ENCODE measurements at regions not wholly inside any gene's neighbourhood (a gene's known extent, or its start where the extent isn't known, plus 50 kb on each side); places are given as distances from the start of the nearest gene placed in this dataset.

- no peak for TF ChIP-seq CTCF (IDR thresholded peaks at IDR 0.05)
- Histone ChIP-seq H3K27ac (peak overlapping the region in 1 of 2 donors; percentile 14), H3K9me3 (no peaks in the 10 kb centered on the region), H3K36me3 (no peaks in the 10 kb centered on the region), H3K27me3 (no peaks in the 10 kb centered on the region), H3K4me1 (peaks cover 34 to 75% of the 10 kb centered on the region in 2 donors), H3K4me3 (no peak overlapping the region)
- intact Hi-C loops (cut with DNase I), result no loop called here
- DNase-seq, result no peak
- no peak for ATAC-seq
These were observed 402.6 kb upstream of the TBL1XR1 start for GRCh38 chr3:177599837-177600236.

- Histone ChIP-seq H3K9me3 (no peaks in the 10 kb centered on the region), H3K36me3 (no peaks in the 10 kb centered on the region), H3K27ac (no peak overlapping the region), H3K4me1 (peaks cover 32 to 75% of the 10 kb centered on the region in 2 donors), H3K4me3 (no peak overlapping the region), H3K27me3 (no peaks in the 10 kb centered on the region)
- DNase-seq, result no peak
- ATAC-seq, result no peak
- TF ChIP-seq CTCF (IDR thresholded peaks at IDR 0.05), result no peak
- intact Hi-C loops (cut with DNase I), result no loop called here
These were observed 403.1 kb upstream of the TBL1XR1 start for GRCh38 chr3:177600411-177600810.

- no peak overlapping the region for H3K4me3 ChIP-seq
- intact Hi-C loops (cut with DNase I), result no loop called here
- peaks cover 32 to 72% of the 10 kb centered on the region in 2 donors for H3K4me1 ChIP-seq
- H3K36me3 ChIP-seq, result no peaks in the 10 kb centered on the region
- no peaks in the 10 kb centered on the region for H3K9me3 ChIP-seq
- H3K27ac ChIP-seq, result no peak overlapping the region
- no peak for TF ChIP-seq CTCF (IDR thresholded peaks at IDR 0.05)
- DNase-seq (no peak), ATAC-seq (no peak)
- H3K27me3 ChIP-seq, result no peaks in the 10 kb centered on the region
These were observed 403.9 kb upstream of the TBL1XR1 start for GRCh38 chr3:177601152-177601551.

- H3K36me3 ChIP-seq, result no peaks in the 10 kb centered on the region
- no peaks in the 10 kb centered on the region for H3K9me3 ChIP-seq
- intact Hi-C loops (cut with DNase I), result no loop called here
- no peak overlapping the region for H3K4me3 ChIP-seq
- peak overlapping the region; percentile 1 to 70 for H3K27ac ChIP-seq
- ATAC-seq (peak; percentile 72), DNase-seq (no peak)
- H3K27me3 ChIP-seq, result no peaks in the 10 kb centered on the region
- no peak for TF ChIP-seq CTCF (IDR thresholded peaks at IDR 0.05)
- H3K4me1 ChIP-seq, result peaks cover 17 to 58% of the 10 kb centered on the region in 2 donors
These were observed 405.4 kb upstream of the TBL1XR1 start for GRCh38 chr3:177602601-177603147.

GRCh38 chr3:177603148-177603603 lies 405.9 kb upstream of the TBL1XR1 start:
- Histone ChIP-seq H3K9me3 (no peaks in the 10 kb centered on the region), H3K27me3 (no peaks in the 10 kb centered on the region), H3K36me3 (no peaks in the 10 kb centered on the region), H3K4me1 (peaks cover 12 to 53% of the 10 kb centered on the region in 2 donors), H3K4me3 (no peak overlapping the region), H3K27ac (peak overlapping the region; percentile 1 to 70)
- intact Hi-C loops (cut with DNase I), result no loop called here
- peak; percentile 70 for ATAC-seq
- no peak for DNase-seq
- no peak for TF ChIP-seq CTCF (IDR thresholded peaks at IDR 0.05)
